ENCODE measurements at regions not wholly inside any gene's neighbourhood (a gene's known extent, or its start where the extent isn't known, plus 50 kb on each side); places are given as distances from the start of the nearest gene placed in this dataset.

DNA sequence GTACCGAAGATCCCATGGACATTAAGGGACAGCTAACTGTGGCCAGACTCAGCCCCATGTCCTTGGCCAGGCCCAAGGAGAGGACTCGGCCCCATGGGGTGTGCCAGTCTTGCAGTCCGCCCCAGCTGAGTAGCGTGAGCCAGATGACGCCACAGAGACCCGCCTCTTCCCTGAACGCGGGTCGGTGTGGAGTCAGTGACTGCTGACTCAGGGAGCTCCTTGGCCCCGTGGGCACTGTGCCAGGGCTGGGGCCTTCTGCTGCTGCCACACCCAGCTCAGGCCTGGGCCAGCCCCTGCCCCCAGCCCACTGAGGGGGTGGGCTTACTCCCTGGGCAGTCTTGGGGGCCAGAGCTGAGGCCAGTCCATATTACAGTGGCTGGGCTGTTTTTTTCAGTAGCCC, 52.8 kb downstream of the PLXNA1 start:
- no peak for TF ChIP-seq CTCF (IDR thresholded peaks at IDR 0.05)
- no peak for TF ChIP-seq EZH2 (IDR thresholded peaks at IDR 0.05)
